Activated T-helper 2 cell treated with anti-CD3 and anti-CD28 coated beads, Interferon-gamma antibody, Interleukin-2, Interleukin-4, amounts not matched to agents 10 μg/mL and 5 μg/mL and 100 μg/mL, durations not matched to agents 14 hours and 24 hours and 36 hours (primary cell): ENCODE measurements at regions not wholly inside any gene's neighbourhood (a gene's known extent, or its start where the extent isn't known, plus 50 kb on each side); places are given as distances from the start of the nearest gene placed in this dataset.

Source experiments
- DNase-seq: peaks from one replicate; pipeline ENCODE4 v3.0.0; 2021; ENCODE audit warnings: low spot score
- H3K27ac Mint-ChIP-seq: one replicate; pipeline ENCODE4 v1.8.0; 2021; ENCODE audit warnings: mixed read lengths
- H3K27me3 Mint-ChIP-seq: one replicate; pipeline ENCODE4 v1.8.0; 2021; ENCODE audit warnings: low read depth, mixed read lengths
- H3K36me3 Mint-ChIP-seq: one replicate; pipeline ENCODE4 v1.8.0; 2021; ENCODE audit warnings: low read depth, mixed read lengths
- H3K4me1 Mint-ChIP-seq: one replicate; pipeline ENCODE4 v1.8.0; 2021; ENCODE audit warnings: low read depth, mixed read lengths
- H3K4me3 Mint-ChIP-seq: one replicate; pipeline ENCODE4 v1.8.0; 2021; ENCODE audit warnings: low read depth, mild to moderate bottlenecking, moderate library complexity, mixed read lengths
- H3K9me3 Mint-ChIP-seq: one replicate; pipeline ENCODE4 v1.8.0; 2021; ENCODE audit warnings: mixed read lengths
- intact Hi-C: fragments of 100-400 bp; cut with micrococcal nuclease; formaldehyde crosslinking; loops from one replicate; pipeline ENCODE4 v1.15.1; 2023

- H3K27me3 Mint-ChIP-seq = no peaks in the 10 kb centered on the region
- H3K36me3 Mint-ChIP-seq = no peaks in the 10 kb centered on the region
- no peak overlapping the region for H3K4me3 Mint-ChIP-seq
Measured at GRCh38 chr11:106178361-106178760, 100.9 kb downstream of the AASDHPPT start.

GRCh38 chr11:106179048-106179447, 101.6 kb downstream of the AASDHPPT start:
- H3K4me3 Mint-ChIP-seq = no peak overlapping the region
- no peak for DNase-seq
- H3K36me3 Mint-ChIP-seq = no peaks in the 10 kb centered on the region
- H3K27me3 Mint-ChIP-seq = no peaks in the 10 kb centered on the region
- H3K27ac Mint-ChIP-seq = no peak overlapping the region
- H3K4me1 Mint-ChIP-seq = no peaks in the 10 kb centered on the region
- intact Hi-C loops = no loop called here
- H3K9me3 Mint-ChIP-seq = peaks cover 3% of the 10 kb centered on the region

More at GRCh38 chr11:106178361-106178760, 100.9 kb downstream of the AASDHPPT start:
- intact Hi-C loops = no loop called here
- no peak for DNase-seq
- Mint-ChIP-seq H3K9me3 (peaks cover 3% of the 10 kb centered on the region), H3K4me1 (no peaks in the 10 kb centered on the region), H3K27ac (no peak overlapping the region)

- intact Hi-C loops = no loop called here
- Mint-ChIP-seq H3K9me3 (no peaks in the 10 kb centered on the region), H3K36me3 (no peaks in the 10 kb centered on the region), H3K4me3 (no peak overlapping the region), H3K4me1 (no peaks in the 10 kb centered on the region), H3K27ac (no peak overlapping the region), H3K27me3 (no peaks in the 10 kb centered on the region)
- DNase-seq = no peak
Measured at GRCh38 chr11:106186630-106187029, 109.2 kb downstream of the AASDHPPT start.

GRCh38 chr11:106187860-106188456, 110.5 kb downstream of the AASDHPPT start:
- H3K27ac Mint-ChIP-seq = no peak overlapping the region
- DNase-seq = no peak
- H3K36me3 Mint-ChIP-seq = no peaks in the 10 kb centered on the region
- H3K9me3 Mint-ChIP-seq = no peaks in the 10 kb centered on the region
- no peak overlapping the region for H3K4me3 Mint-ChIP-seq
- H3K4me1 Mint-ChIP-seq = no peaks in the 10 kb centered on the region
- intact Hi-C loops = no loop called here
- H3K27me3 Mint-ChIP-seq = no peaks in the 10 kb centered on the region

DNA sequence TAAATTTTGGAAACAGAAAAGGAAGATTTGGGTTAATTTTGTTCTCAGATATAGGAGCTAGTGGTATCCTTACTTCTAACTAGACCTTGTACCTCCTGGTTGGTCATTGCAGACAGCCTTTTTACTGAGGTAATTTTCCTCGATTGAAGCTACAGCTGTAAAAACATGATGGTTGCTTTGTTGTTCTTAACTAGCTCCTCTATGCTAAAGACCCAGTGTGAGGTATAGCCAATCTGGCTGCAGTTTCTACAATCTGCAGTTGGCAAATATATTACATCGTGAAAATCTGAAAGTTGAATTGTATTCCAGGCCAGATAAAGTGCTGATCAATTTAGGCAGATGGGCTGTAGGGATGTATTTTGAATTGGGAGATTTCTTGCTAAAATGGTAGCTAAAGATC, 116.5 kb downstream of the AASDHPPT start:
- DNase-seq = no peak
- no peak overlapping the region for H3K4me3 Mint-ChIP-seq
- no peak overlapping the region for H3K27ac Mint-ChIP-seq
- intact Hi-C loops = no loop called here
- H3K27me3 Mint-ChIP-seq = no peaks in the 10 kb centered on the region
- H3K9me3 Mint-ChIP-seq = no peaks in the 10 kb centered on the region
- no peaks in the 10 kb centered on the region for H3K4me1 Mint-ChIP-seq
- no peaks in the 10 kb centered on the region for H3K36me3 Mint-ChIP-seq

GRCh38 chr11:106197438-106197837, 120.0 kb downstream of the AASDHPPT start:
- intact Hi-C loops = no loop called here
- no peaks in the 10 kb centered on the region for H3K36me3 Mint-ChIP-seq
- H3K27me3 Mint-ChIP-seq = no peaks in the 10 kb centered on the region
- no peaks in the 10 kb centered on the region for H3K9me3 Mint-ChIP-seq
- no peak overlapping the region for H3K27ac Mint-ChIP-seq
- no peak overlapping the region for H3K4me3 Mint-ChIP-seq
- DNase-seq = no peak
- H3K4me1 Mint-ChIP-seq = no peaks in the 10 kb centered on the region

DNA sequence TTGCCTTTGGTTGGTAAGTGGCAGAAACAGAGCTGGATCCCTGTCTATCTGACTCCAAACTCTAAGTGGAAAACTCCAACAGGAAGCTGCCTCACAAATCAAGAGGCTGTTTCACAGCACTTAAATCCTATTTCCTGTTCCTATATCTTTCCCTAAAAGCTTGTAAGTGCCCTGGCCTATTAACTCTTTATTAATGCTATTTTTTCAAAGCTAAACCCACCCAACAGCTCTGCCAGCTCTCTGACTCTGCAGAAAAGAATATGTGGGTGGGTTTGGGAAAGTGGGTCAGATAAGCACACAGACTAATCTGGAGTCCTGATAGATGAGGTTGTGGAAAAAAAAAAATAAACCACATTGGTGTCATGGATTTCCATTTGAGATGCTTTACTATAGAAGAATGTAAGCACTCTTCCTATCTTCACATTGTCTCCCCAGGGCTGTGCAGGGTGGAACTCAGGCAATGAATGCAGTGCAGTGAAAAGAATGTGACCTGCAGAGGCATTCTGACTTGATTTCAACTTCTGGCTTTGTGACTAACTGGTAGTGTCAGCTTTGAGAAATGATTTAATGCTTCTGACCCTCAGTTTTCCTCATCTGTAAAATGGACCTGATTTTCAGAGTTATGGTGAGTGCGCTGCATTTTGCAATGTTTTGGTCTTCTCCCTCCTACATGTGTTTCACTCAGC, 125.6 kb downstream of the AASDHPPT start:
- Mint-ChIP-seq H3K27ac (no peak overlapping the region), H3K36me3 (no peaks in the 10 kb centered on the region), H3K4me1 (no peaks in the 10 kb centered on the region), H3K4me3 (no peak overlapping the region), H3K9me3 (no peaks in the 10 kb centered on the region), H3K27me3 (no peaks in the 10 kb centered on the region)
- no peak for DNase-seq
- intact Hi-C loops = no loop called here

- intact Hi-C loops = no loop called here
- no peak overlapping the region for H3K4me3 Mint-ChIP-seq
- no peaks in the 10 kb centered on the region for H3K27me3 Mint-ChIP-seq
- DNase-seq = no peak
- no peaks in the 10 kb centered on the region for H3K36me3 Mint-ChIP-seq
- no peak overlapping the region for H3K27ac Mint-ChIP-seq
- H3K9me3 Mint-ChIP-seq = no peaks in the 10 kb centered on the region
- H3K4me1 Mint-ChIP-seq = no peaks in the 10 kb centered on the region
Measured at GRCh38 chr11:106208760-106209159, 131.3 kb downstream of the AASDHPPT start.

DNA sequence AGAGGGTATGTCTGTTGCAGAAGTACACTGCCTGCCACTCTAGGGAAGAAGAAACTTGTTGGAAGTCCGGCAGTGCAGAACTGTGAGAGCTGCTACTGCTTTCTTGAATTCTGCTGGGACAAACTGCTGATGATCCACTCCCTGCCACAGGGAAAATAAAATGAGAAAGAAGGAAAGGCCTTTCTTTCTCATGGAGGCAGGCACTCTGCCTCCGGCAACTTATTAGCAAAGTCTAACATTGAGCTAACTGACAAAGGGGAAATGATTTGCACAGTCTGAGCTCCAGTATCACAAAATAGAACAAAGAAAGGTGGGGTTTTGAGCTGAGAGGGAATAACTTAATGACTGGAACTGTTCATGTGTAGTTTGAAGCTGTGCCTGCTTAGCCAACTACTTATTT, 134.6 kb downstream of the AASDHPPT start:
- Mint-ChIP-seq H3K9me3 (no peaks in the 10 kb centered on the region), H3K27me3 (no peaks in the 10 kb centered on the region), H3K27ac (no peak overlapping the region), H3K4me1 (no peaks in the 10 kb centered on the region), H3K36me3 (no peaks in the 10 kb centered on the region), H3K4me3 (no peak overlapping the region)
- intact Hi-C loops = no loop called here
- no peak for DNase-seq

GRCh38 chr11:106216281-106216680, 138.8 kb downstream of the AASDHPPT start:
- no peaks in the 10 kb centered on the region for H3K4me1 Mint-ChIP-seq
- H3K27ac Mint-ChIP-seq = no peak overlapping the region

GRCh38 chr11:106217456-106217855, 140.0 kb downstream of the AASDHPPT start:
- H3K9me3 Mint-ChIP-seq = peaks cover 4% of the 10 kb centered on the region
- intact Hi-C loops = no loop called here
- no peaks in the 10 kb centered on the region for H3K36me3 Mint-ChIP-seq
- no peaks in the 10 kb centered on the region for H3K27me3 Mint-ChIP-seq
- no peak overlapping the region for H3K4me3 Mint-ChIP-seq
- H3K4me1 Mint-ChIP-seq = no peaks in the 10 kb centered on the region
- no peak for DNase-seq
- no peak overlapping the region for H3K27ac Mint-ChIP-seq

More at GRCh38 chr11:106216281-106216680, 138.8 kb downstream of the AASDHPPT start:
- intact Hi-C loops = no loop called here
- no peak for DNase-seq
- no peaks in the 10 kb centered on the region for H3K9me3 Mint-ChIP-seq
- H3K27me3 Mint-ChIP-seq = no peaks in the 10 kb centered on the region
- no peak overlapping the region for H3K4me3 Mint-ChIP-seq
- H3K36me3 Mint-ChIP-seq = no peaks in the 10 kb centered on the region

- no peaks in the 10 kb centered on the region for H3K27me3 Mint-ChIP-seq
- H3K9me3 Mint-ChIP-seq = peaks cover 9% of the 10 kb centered on the region
- intact Hi-C loops = no loop called here
- no peak overlapping the region for H3K4me3 Mint-ChIP-seq
- H3K27ac Mint-ChIP-seq = no peak overlapping the region
- no peaks in the 10 kb centered on the region for H3K36me3 Mint-ChIP-seq
- no peaks in the 10 kb centered on the region for H3K4me1 Mint-ChIP-seq
- DNase-seq = no peak
Measured at GRCh38 chr11:106218106-106218505, 140.6 kb downstream of the AASDHPPT start.

- Mint-ChIP-seq H3K27ac (no peak overlapping the region), H3K4me1 (no peaks in the 10 kb centered on the region), H3K27me3 (no peaks in the 10 kb centered on the region), H3K9me3 (peaks cover 16% of the 10 kb centered on the region), H3K4me3 (no peak overlapping the region), H3K36me3 (no peaks in the 10 kb centered on the region)
- no peak for DNase-seq
- intact Hi-C loops = no loop called here
Measured at GRCh38 chr11:106222626-106223025, 145.2 kb downstream of the AASDHPPT start.
